ENCODE measurements at regions not wholly inside any gene's neighbourhood (a gene's known extent, or its start where the extent isn't known, plus 50 kb on each side); places are given as distances from the start of the nearest gene placed in this dataset.

DNA sequence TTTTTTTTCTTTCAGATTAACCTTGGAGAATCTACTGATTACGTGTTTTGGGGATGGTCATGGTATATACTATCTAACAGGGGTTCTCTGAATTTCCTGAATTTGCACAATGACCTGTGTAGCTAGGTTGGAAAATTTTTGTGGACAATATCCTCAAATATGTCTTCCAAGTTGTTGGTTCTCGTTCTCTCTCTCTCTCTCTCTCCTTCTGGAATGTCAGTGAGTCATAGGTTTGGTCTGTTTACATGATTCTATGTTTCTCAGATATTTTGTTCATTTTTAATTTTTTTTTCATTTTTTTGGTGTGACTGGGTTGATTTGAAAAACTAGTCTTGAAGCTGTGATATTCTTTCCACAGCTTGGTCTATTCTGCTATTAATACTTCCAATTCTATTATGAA is 604.0 kb upstream of the ANO3 start:
- DNase-seq (ENCODE audit: low spot score in 2 of 2) = no peak
- intact Hi-C loops (cut with DNase I; ENCODE audit: low total_unique reads) = no loop called here
- 85 to 92% methylated on average over 2 of the region's 2 CpGs for WGBS, 2 donors
- no peak overlapping the region for H3K4me3 ChIP-seq (ENCODE audit: low read depth, poor library complexity, severe bottlenecking)
- TF ChIP-seq, protein P1, sequence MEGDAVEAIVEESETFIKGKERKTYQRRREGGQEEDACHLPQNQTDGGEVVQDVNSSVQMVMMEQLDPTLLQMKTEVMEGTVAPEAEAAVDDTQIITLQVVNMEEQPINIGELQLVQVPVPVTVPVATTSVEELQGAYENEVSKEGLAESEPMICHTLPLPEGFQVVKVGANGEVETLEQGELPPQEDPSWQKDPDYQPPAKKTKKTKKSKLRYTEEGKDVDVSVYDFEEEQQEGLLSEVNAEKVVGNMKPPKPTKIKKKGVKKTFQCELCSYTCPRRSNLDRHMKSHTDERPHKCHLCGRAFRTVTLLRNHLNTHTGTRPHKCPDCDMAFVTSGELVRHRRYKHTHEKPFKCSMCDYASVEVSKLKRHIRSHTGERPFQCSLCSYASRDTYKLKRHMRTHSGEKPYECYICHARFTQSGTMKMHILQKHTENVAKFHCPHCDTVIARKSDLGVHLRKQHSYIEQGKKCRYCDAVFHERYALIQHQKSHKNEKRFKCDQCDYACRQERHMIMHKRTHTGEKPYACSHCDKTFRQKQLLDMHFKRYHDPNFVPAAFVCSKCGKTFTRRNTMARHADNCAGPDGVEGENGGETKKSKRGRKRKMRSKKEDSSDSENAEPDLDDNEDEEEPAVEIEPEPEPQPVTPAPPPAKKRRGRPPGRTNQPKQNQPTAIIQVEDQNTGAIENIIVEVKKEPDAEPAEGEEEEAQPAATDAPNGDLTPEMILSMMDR (IDR thresholded peaks at IDR 0.05) = no peak
- TF ChIP-seq POLR2A (IDR thresholded peaks at IDR 0.05) = no peak

DNA sequence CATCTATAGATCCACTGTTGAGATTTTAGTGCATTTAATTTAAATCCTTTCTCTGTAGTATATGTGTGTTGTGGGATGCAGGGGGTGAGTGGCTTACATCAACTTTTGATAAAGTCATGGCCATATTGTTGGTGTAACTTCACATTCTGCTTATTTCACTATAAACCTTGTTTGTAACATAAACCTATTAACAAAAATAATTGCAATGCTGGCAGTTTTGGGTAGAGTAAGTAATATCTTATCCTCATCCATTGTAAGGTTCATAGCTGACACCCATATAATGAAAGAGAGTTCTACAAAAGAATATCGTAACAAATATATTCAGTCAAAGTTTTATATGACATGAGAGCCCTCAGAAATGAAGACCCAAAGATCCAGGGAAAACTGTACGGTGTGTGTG is 601.7 kb upstream of the ANO3 start:
- no peak for TF ChIP-seq POLR2A (IDR thresholded peaks at IDR 0.05)
- TF ChIP-seq, protein P1 (IDR thresholded peaks at IDR 0.05) = no peak
- WGBS, 2 donors = 91 to 92% methylated on average over 2 of the region's 2 CpGs
- no peak for DNase-seq (ENCODE audit: low spot score in 2 of 2)
- intact Hi-C loops (cut with DNase I; ENCODE audit: low total_unique reads) = no loop called here
- no peak overlapping the region for H3K4me3 ChIP-seq (ENCODE audit: low read depth, poor library complexity, severe bottlenecking)

DNA sequence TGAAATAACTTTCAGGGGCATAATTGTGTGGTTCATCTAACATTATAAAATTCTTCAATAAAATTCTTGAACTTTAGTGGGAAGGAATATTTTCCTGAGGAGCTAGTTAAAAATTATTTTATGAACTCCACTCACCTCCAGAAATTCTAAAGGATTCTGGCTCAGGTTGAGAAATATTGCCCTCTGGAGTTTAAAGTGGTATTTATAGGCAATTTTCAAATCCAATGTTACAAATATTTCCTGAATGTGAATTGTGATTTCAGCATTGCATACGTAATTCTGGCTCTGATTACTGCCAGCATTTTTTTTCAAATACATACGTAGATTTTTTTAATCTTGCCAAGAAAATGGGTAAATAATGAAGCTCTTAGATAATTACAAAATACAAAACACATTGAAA is 598.2 kb upstream of the ANO3 start:
- intact Hi-C loops (cut with DNase I; ENCODE audit: low total_unique reads) = no loop called here
- DNase-seq (ENCODE audit: low spot score in 2 of 2) = no peak

DNA sequence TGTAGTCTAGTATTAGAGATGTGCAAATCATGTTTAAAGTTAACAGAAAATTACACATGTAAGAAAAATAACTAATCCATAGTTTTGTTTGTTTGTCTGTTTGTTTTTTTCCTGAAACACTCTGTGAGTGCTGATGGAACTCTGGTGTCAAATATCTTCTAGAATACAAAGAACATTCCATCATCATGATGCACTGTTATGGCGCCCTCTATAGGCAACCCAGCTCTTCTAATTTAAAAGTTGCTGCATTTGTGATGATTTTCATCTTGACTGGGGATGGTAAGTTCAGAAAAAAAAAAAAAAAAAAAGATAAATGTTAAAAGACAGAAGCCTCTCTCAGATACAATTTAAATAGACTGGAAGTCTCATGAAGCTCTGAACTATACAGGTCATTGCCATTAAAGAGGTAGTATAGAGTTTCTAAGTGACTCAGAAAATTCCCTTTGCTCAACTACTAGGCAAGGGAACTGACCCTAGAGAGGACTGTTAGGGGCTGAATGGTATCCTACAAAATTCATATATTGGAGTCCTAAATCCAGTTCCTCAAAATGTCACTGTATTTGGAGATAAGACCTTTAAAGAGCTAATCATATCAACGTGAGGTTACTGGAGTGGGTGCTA is 597.2 kb upstream of the ANO3 start:
- no peak for TF ChIP-seq POLR2A (IDR thresholded peaks at IDR 0.05)
- TF ChIP-seq, protein P1 (IDR thresholded peaks at IDR 0.05) = no peak
- H3K4me3 ChIP-seq (ENCODE audit: low read depth, poor library complexity, severe bottlenecking) = no peak overlapping the region
- DNase-seq (ENCODE audit: low spot score in 2 of 2) = no peak
- WGBS, 2 donors = 20 to 44% methylated on average over 2 of the region's 2 CpGs
- intact Hi-C loops (cut with DNase I; ENCODE audit: low total_unique reads) = no loop called here

More for the DNA sequence above, 598.2 kb upstream of the ANO3 start:
- no peak overlapping the region for H3K4me3 ChIP-seq (ENCODE audit: low read depth, poor library complexity, severe bottlenecking)
- 4 to 5% methylated on average over 2 of the region's 2 CpGs for WGBS, 2 donors
- TF ChIP-seq, protein P1 (IDR thresholded peaks at IDR 0.05) = no peak
- no peak for TF ChIP-seq POLR2A (IDR thresholded peaks at IDR 0.05)

DNA sequence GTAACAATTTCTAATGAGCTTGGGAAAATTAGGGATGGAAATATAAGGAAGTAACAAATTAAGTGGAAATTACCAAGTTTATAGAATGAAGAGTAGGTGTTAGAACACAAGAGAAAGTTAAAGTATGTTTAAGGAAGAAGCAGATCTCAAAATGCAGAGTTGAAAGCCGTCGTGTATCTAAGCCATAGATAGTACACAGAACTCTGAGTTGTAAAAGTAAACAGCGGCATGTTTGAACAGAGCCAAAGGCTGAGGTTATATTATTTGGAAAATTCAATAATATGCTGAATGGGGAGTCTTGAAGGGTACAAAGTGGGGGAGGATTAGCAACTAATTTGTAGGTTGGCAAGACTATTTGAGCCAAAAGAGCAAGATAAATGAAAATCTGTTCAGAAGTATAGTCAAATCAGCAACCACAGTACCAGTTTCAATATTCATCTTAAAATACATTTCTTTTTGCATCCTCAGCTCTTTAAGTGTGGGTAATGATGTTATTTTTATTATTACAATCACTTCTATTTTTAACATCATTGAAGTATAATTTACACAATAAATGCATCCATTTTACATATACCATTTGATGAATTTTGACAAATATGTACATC is 594.8 kb upstream of the ANO3 start:
- intact Hi-C loops (cut with DNase I; ENCODE audit: low total_unique reads) = no loop called here
- no peak for DNase-seq (ENCODE audit: low spot score in 2 of 2)
- WGBS, 2 donors = 72 to 73% methylated on average over 3 of the region's 3 CpGs
- H3K4me3 ChIP-seq (ENCODE audit: low read depth, poor library complexity, severe bottlenecking) = no peak overlapping the region
- TF ChIP-seq POLR2A (IDR thresholded peaks at IDR 0.05) = no peak
- TF ChIP-seq, protein P1 (IDR thresholded peaks at IDR 0.05) = no peak

DNA sequence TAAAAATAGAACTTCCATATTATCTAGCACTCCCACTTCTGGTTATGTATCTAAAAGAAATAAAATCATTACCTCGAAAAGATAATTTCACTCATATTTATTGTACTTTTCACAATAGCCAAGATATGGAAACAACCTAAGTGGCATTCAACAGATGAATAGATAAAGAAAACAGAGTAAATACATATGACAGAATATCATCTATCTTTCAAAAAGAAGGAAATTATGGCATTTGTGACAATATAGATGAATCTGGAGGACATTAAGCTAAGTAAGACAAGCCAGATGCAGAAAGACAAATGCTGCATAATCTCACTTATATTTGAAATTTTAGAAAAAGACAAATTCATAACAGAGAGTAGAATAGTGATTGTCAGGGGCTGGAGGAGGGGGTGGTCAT is 590.0 kb upstream of the ANO3 start:
- intact Hi-C loops (cut with DNase I; ENCODE audit: low total_unique reads) = no loop called here
- no peak for DNase-seq (ENCODE audit: low spot score in 2 of 2)
- WGBS, 2 donors = 0 to 39% methylated on average over 1 of the region's 1 CpG
- no peak overlapping the region for H3K4me3 ChIP-seq (ENCODE audit: low read depth, poor library complexity, severe bottlenecking)
- TF ChIP-seq, protein P1 (IDR thresholded peaks at IDR 0.05) = no peak
- TF ChIP-seq POLR2A (IDR thresholded peaks at IDR 0.05) = no peak
